ENCODE measurements at regions not wholly inside any gene's neighbourhood (a gene's known extent, or its start where the extent isn't known, plus 50 kb on each side); places are given as distances from the start of the nearest gene placed in this dataset.

DNA sequence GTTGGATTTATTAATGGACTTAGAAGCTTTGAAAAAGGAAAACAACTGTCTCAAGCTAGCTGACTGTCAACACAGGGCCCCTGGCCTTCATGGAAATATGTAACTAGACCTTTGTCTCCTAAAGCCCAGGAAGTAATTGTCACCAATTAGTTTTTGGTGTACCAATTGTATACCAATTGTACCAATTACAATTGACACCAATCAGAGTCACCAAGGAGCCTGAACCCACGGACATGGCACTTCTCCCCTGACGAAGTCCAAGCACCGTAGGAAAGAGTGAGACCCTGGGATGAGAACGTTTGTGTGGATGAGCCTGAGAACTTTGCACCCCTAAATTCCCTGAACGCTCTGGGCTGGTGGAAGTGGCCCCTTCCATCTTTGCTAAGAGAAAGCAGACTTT, 129.0 kb downstream of the ENGASE start:
- TF ChIP-seq EZH2 (IDR thresholded peaks at IDR 0.05; ENCODE audit: insufficient read depth, poor library complexity, severe bottlenecking) (no peak), EZH2phosphoT487 (IDR thresholded peaks at IDR 0.05; ENCODE audit: insufficient read depth, low read depth) (no peak)

Data from GM23248 (cell line).